C4-2B (cell line): ENCODE measurements at regions not wholly inside any gene's neighbourhood (a gene's known extent, or its start where the extent isn't known, plus 50 kb on each side); places are given as distances from the start of the nearest gene placed in this dataset.

Experiments used
- H3K27ac ChIP-seq: fragments of 450-650 bp; 2 replicates; pipeline ENCODE4 v1.5.1; 2017
- ZFX ChIP-seq: fragments of 450-650 bp; IDR thresholded peaks from 2 replicates; pipeline ENCODE4 v1.6.1; 2017
- TF ChIP-seq, protein P1 (sequence below): fragments of 450-650 bp; conservative IDR thresholded peaks from 2 replicates; pipeline ENCODE4 v1.5.1; 2017; ENCODE audit warnings: mild to moderate bottlenecking

DNA sequence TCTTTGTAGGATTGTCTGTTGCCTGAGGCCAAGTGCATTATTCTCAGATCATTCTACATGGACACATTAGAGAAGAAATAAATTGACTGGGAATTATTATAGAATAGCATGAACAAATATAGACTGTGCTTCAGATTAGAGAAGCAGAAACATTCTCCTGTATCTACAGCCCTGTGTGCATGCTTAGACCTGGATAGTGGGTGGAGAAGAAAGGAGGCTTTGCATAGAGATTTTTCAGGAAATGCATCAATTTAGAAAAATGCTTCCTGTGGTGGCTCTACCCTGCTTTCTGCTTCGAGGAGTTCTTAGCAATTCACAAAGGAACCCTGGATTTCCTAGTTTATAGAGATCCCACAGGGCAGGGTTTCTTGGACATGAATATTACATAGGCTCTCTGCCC, 66.7 kb downstream of the IRX1 start:
- TF ChIP-seq ZFX: no peak
- TF ChIP-seq, protein P1, sequence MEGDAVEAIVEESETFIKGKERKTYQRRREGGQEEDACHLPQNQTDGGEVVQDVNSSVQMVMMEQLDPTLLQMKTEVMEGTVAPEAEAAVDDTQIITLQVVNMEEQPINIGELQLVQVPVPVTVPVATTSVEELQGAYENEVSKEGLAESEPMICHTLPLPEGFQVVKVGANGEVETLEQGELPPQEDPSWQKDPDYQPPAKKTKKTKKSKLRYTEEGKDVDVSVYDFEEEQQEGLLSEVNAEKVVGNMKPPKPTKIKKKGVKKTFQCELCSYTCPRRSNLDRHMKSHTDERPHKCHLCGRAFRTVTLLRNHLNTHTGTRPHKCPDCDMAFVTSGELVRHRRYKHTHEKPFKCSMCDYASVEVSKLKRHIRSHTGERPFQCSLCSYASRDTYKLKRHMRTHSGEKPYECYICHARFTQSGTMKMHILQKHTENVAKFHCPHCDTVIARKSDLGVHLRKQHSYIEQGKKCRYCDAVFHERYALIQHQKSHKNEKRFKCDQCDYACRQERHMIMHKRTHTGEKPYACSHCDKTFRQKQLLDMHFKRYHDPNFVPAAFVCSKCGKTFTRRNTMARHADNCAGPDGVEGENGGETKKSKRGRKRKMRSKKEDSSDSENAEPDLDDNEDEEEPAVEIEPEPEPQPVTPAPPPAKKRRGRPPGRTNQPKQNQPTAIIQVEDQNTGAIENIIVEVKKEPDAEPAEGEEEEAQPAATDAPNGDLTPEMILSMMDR: no peak
- no peak overlapping the region for H3K27ac ChIP-seq

DNA sequence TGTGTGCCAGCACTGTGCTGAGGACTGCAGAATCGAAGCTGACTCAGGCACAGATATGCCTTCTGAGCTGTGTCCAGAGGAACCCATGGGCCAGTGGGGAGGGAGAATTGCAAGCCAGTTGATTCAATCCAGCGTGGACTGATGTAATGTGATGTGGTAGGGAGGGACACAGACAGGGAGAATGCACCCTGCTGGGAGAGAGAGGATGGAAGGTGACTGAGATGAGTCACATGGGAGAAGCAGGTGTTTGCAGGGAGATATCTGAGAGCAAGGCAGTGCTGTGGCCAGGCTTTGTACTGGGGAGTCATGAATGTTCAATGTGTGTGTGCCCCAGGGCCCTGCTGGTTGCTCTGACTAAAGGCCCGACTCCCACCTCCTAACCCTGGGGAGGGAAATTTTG, 75.7 kb downstream of the IRX1 start:
- H3K27ac ChIP-seq: no peak overlapping the region
- TF ChIP-seq, protein P1: no peak
- no peak for TF ChIP-seq ZFX

DNA sequence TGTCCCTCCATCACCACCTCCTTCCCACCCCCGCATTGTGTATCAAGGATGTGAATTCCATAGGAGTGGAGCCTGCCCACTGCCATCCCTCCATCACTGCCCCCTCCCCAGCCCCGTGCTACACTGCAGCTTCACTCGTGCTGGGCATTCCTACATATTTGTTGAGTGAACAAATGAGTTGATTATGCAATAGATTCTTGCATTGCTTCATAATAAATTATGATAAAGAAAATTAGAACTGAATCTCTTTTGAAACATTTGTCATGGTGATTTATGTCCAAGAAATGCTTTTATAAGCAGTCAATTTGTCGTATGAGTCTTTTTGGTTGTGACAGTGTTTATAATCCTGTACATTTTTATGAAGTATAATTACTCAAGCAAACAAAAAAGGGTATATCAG, 83.2 kb downstream of the IRX1 start:
- no peak overlapping the region for H3K27ac ChIP-seq
- no peak for TF ChIP-seq ZFX
- TF ChIP-seq, protein P1: no peak

DNA sequence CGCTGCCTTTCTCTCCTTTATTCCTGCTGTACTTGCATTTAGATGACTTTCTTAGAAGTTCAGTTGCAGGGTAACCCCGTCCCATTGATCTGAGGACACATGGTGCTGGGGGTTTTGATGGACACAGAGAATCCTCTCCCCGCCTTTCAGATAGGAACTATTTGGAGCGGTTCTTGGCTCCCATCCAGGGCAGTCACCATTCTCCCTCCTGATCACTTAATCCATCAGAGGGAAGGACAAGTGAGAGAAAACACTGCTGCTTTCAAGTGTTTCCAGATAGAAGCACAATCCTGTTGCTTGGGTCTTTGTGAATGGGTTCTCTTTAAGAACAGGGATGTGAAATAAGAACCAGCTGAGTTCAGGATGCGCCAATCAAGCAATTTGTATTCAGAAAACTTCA, 85.2 kb downstream of the IRX1 start:
- no peak overlapping the region for H3K27ac ChIP-seq
- TF ChIP-seq ZFX: no peak
- TF ChIP-seq, protein P1: no peak

DNA sequence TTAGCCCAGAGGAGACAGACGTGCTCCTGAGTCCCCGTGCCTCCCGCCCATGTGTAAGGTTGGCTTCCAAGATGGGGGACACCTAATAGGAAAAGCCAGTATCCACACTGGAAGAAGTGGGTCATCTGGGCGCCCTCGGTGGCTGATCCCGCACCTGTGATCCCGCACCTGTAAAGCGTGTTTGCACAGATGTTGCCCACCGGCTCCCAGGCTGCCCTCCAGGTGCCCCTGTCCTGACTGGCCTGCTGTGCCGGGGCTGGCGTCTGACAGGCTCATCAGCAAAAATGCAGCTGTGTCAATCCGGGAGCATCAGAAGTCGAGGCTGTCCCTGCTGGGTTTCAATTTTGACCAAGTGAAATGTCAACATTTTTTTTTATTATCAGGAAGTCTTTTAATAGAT, 88.5 kb downstream of the IRX1 start:
- TF ChIP-seq, protein P1: no peak
- TF ChIP-seq ZFX: no peak
- H3K27ac ChIP-seq: no peak overlapping the region

DNA sequence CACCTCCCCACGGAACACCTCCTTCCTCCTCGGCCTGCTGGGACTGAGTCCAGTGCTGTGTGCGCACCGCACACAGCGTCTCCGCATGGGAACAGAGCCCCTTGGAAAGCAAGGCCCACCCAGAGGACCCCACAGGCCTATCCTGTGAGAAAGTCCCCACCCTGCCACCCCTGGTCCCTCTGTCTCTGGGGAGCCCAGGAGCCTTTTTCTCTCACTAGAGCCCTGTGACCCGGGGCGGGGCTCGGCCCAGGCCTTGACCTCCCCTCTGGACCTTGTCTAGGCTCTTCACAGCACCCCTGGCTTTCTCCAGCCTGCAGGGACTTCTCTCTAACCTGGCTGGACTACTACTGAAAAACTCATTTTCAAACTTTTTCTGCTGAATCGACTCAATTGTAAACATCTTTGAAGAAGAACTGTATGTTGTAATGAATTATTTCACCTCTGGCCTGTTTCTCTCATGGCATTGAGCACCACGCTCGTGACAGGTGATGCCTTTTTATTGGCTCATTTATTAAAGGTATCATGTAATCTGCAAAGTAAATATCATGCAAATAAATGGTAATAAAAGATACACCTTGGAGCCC, 89.2 kb downstream of the IRX1 start:
- TF ChIP-seq, protein P1: no peak
- no peak for TF ChIP-seq ZFX
- no peak overlapping the region for H3K27ac ChIP-seq

DNA sequence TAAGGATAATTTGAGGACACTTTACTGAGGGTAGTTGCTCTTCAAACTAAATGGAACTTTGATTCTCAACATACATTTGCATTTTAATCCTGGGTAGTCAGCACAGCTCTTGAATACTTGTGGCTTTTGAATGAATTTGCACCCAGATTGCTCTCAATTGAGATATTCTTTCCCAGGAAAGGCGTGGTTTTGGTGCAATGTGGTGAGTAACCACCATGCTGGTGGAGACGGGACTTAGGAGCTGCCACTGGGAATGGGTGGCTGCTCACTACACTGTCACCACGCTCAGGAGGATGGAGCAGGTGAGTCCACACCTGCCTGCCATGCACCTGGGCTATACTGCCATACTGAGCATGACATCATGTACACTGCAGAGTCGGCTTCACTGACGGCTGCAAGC, 99.2 kb downstream of the IRX1 start:
- TF ChIP-seq, protein P1: no peak
- TF ChIP-seq ZFX: no peak
- H3K27ac ChIP-seq: no peak overlapping the region
